GM13976 (cell line): ENCODE measurements at regions not wholly inside any gene's neighbourhood (a gene's known extent, or its start where the extent isn't known, plus 50 kb on each side); places are given as distances from the start of the nearest gene placed in this dataset.

Experiments
- DNase-seq: peaks from one replicate; pipeline ENCODE4 v3.0.0; 2012; ENCODE audit warnings: low spot score
- CTCF ChIP-seq: IDR thresholded peaks from 2 replicates; pipeline ENCODE4 v1.5.1; 2012; ENCODE audit warnings: borderline replicate concordance, mild to moderate bottlenecking; ENCODE audit not compliant: insufficient read depth; ENCODE audit errors: extremely low read depth, missing control alignments, control extremely low read depth
- in situ Hi-C: fragments of 300-500 bp; cut with MboI; formaldehyde crosslinking; loops from one replicate; pipeline ENCODE4 v1.12.0; 2022; ENCODE audit warnings: low sequenced_read_pairs, mixed read lengths, inconsistent platforms; ENCODE audit not compliant: unreplicated experiment

- in situ Hi-C loops, result no loop called here
Observed at GRCh38 chr11:109132539-109132938, 289.5 kb upstream of the C11orf87 start.

GRCh38 chr11:109133159-109133558, 288.8 kb upstream of the C11orf87 start:
- no peak for TF ChIP-seq CTCF
- in situ Hi-C loops, result no loop called here

More at GRCh38 chr11:109132539-109132938, 289.5 kb upstream of the C11orf87 start:
- DNase-seq, result no peak
- TF ChIP-seq CTCF, result no peak

GRCh38 chr11:109135627-109136026, 286.4 kb upstream of the C11orf87 start:
- no peak for DNase-seq
- no peak for TF ChIP-seq CTCF
- in situ Hi-C loops, result no loop called here

More at GRCh38 chr11:109133159-109133558, 288.8 kb upstream of the C11orf87 start:
- DNase-seq, result no peak

- DNase-seq, result no peak
Observed at GRCh38 chr11:109138196-109138595, 283.8 kb upstream of the C11orf87 start.

GRCh38 chr11:109140426-109140825, 281.6 kb upstream of the C11orf87 start:
- in situ Hi-C loops, result no loop called here
- DNase-seq, result no peak

More at GRCh38 chr11:109138196-109138595, 283.8 kb upstream of the C11orf87 start:
- in situ Hi-C loops, result no loop called here
- no peak for TF ChIP-seq CTCF

GRCh38 chr11:109140857-109141515, 281.0 kb upstream of the C11orf87 start:
- TF ChIP-seq CTCF, result no peak
- in situ Hi-C loops, result no loop called here
- DNase-seq, result no peak

More at GRCh38 chr11:109140426-109140825, 281.6 kb upstream of the C11orf87 start:
- no peak for TF ChIP-seq CTCF
